ENCODE measurements at regions not wholly inside any gene's neighbourhood (a gene's known extent, or its start where the extent isn't known, plus 50 kb on each side); places are given as distances from the start of the nearest gene placed in this dataset.

- no peaks in the 10 kb centered on the region for H3K4me1 ChIP-seq
- H3K4me3 ChIP-seq, result no peak overlapping the region
- no peaks in the 10 kb centered on the region for H3K27me3 ChIP-seq
- DNase-seq (ENCODE audit: low spot score in 2 of 2), result no peak
- peaks cover 0 to 3% (median 0%) of the 10 kb centered on the region in 4 donors for H3K9me3 ChIP-seq
- 76 to 84% methylated on average over 3 of the region's 3 CpGs for WGBS, 2 donors
- H3K36me3 ChIP-seq, result no peaks in the 10 kb centered on the region
- H3K27ac ChIP-seq, result no peak overlapping the region
- TF ChIP-seq POLR2A (IDR thresholded peaks at IDR 0.05) (no peak), EP300 (IDR thresholded peaks at IDR 0.05) (no peak), CTCF (IDR thresholded peaks at IDR 0.05) (no peak)
Observed at GRCh38 chr1:34436836-34437235, 260.1 kb downstream of the C1orf94 start.

DNA sequence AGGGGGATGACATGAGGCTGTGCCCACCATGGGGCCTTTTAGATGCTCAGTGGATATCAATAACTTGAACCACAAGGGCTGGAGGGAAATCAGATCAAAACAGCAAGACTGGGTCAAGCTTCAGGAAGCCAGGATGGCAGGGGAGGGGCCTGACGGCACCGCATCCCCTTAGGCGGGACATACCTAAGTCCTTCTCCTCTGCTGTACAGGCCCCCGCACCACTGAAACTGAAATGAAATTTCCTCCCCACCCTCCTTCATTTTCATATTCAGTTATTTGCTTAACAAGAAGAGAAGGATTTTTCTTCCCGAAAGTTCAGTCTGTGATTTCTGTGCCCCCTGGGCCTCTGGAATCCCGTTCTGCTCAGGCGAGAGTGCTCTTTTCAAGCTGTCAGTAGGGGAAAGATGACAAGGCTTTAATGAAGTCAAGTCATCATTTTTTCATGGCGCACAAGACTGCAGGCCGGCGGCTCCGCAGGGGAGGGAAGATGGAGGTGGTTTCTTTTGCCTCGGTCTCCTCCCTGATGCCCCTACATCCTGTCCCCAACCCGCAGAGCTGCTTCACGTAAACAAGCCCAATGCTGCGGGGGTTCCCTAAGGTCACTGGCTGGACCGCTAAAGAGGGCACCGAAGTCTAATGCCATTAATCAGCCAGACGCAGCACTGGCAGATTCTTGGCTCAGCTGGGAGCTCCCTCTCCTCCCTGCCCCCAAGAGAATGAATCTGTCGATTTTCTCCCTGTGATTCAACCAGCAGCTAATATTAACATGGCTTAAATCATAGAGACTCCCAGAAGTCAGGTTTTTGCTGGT, 264.8 kb downstream of the C1orf94 start:
- no peak for DNase-seq (ENCODE audit: low spot score in 2 of 2)
- no peak overlapping the region for H3K27ac ChIP-seq
- no peaks in the 10 kb centered on the region for H3K4me1 ChIP-seq
- 35 to 41% methylated on average over 19 of the region's 19 CpGs for WGBS, 2 donors
- TF ChIP-seq CTCF (IDR thresholded peaks at IDR 0.05), result no peak
- TF ChIP-seq EP300 (IDR thresholded peaks at IDR 0.05), result no peak
- no peak for TF ChIP-seq POLR2A (IDR thresholded peaks at IDR 0.05)
- H3K27me3 ChIP-seq, result no peaks in the 10 kb centered on the region
- no peak overlapping the region for H3K4me3 ChIP-seq
- H3K9me3 ChIP-seq, result peaks cover 0 to 3% (median 0%) of the 10 kb centered on the region in 4 donors
- H3K36me3 ChIP-seq, result no peaks in the 10 kb centered on the region

- no peak for TF ChIP-seq EP300 (IDR thresholded peaks at IDR 0.05)
- no peak for TF ChIP-seq POLR2A (IDR thresholded peaks at IDR 0.05)
- TF ChIP-seq CTCF (IDR thresholded peaks at IDR 0.05), result no peak
- 32 to 38% methylated on average over 2 of the region's 2 CpGs for WGBS, 2 donors
- Histone ChIP-seq H3K36me3 (no peaks in the 10 kb centered on the region), H3K27ac (no peak overlapping the region), H3K4me1 (no peaks in the 10 kb centered on the region), H3K9me3 (peaks cover 0 to 3% (median 0%) of the 10 kb centered on the region in 4 donors), H3K4me3 (no peak overlapping the region), H3K27me3 (no peaks in the 10 kb centered on the region)
- no peak for DNase-seq (ENCODE audit: low spot score in 2 of 2)
Observed at GRCh38 chr1:34444516-34444915, 267.8 kb downstream of the C1orf94 start.

DNA sequence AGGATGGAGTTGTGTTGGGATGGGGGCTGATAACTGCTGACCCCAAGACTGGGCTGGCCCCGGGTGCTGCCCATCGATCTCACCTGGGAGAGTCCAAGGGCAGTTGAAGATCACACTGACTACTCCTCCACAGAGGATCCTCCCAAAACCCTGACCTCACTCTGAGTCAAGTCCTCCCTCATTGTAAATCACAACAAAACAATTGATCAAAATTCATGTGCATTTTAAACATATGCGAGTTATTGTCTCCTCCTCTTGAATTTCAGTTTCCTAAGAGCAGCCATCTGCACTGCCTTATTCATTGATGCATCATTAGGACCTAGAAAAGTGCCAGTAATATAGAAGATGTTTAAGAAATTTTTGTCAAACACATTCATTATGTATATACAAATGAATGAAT, 273.6 kb downstream of the C1orf94 start:
- no peak overlapping the region for H3K27ac ChIP-seq
- TF ChIP-seq CTCF (IDR thresholded peaks at IDR 0.05) (no peak), POLR2A (IDR thresholded peaks at IDR 0.05) (no peak), EP300 (IDR thresholded peaks at IDR 0.05) (no peak)
- H3K27me3 ChIP-seq, result no peaks in the 10 kb centered on the region
- H3K36me3 ChIP-seq, result no peaks in the 10 kb centered on the region
- WGBS, 2 donors, result 90 to 91% methylated on average over 3 of the region's 3 CpGs
- H3K9me3 ChIP-seq, result no peaks in the 10 kb centered on the region
- DNase-seq (ENCODE audit: low spot score in 2 of 2), result no peak
- no peaks in the 10 kb centered on the region for H3K4me1 ChIP-seq
- no peak overlapping the region for H3K4me3 ChIP-seq

DNA sequence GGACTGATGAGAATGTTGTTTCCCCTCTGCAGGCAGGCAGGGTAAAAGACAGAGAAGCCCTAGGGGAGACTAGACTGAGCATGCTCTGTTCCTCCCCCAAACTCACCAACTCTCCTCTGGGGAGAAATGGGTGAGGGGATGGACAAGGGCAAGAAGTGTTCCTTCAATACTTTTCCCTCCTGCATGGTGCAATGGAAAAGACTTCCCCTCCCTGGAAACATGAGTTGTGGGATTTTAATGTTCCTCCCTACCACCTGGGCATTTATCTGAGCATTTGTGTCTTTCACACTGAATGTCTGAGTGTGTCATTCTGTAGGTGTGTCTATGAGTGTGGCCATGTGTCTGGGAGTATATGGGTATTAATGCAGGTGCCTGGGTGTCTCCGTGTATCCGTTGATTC, 275.7 kb downstream of the C1orf94 start:
- no peaks in the 10 kb centered on the region for H3K4me1 ChIP-seq
- H3K27me3 ChIP-seq, result no peaks in the 10 kb centered on the region
- no peaks in the 10 kb centered on the region for H3K36me3 ChIP-seq
- no peaks in the 10 kb centered on the region for H3K9me3 ChIP-seq
- no peak for DNase-seq (ENCODE audit: low spot score in 2 of 2)
- no peak for TF ChIP-seq EP300 (IDR thresholded peaks at IDR 0.05)
- no peak for TF ChIP-seq CTCF (IDR thresholded peaks at IDR 0.05)
- TF ChIP-seq POLR2A (IDR thresholded peaks at IDR 0.05), result no peak
- H3K4me3 ChIP-seq, result no peak overlapping the region
- 89 to 95% methylated on average over 2 of the region's 2 CpGs for WGBS, 2 donors
- H3K27ac ChIP-seq, result no peak overlapping the region
